Body of pancreas (tissue), 4 donors: ENCODE measurements at regions not wholly inside any gene's neighbourhood (a gene's known extent, or its start where the extent isn't known, plus 50 kb on each side); places are given as distances from the start of the nearest gene placed in this dataset.
"Not testable (repeated sequence)": the region's sequence is repeated elsewhere in the genome, so short reads cannot be mapped to it uniquely, and the experiment has no call there.

ENCODE experiments used
- ATAC-seq: fragments of 150-250 bp; one replicate; pipeline ENCODE4 v1.9.1; 2016
- DNase-seq, 4 donors: peaks; one replicate each; pipeline ENCODE4 v3.0.0-alpha.2; 2019
- H3K27ac ChIP-seq, 4 donors: fragments of 200-600 bp; sonication (generic); 1 replicate in 3 of 4; 2 replicates in 1 of 4; pipeline versions ENCODE4 v1.5.1 to v1.6.1; 2016 to 2019; ENCODE audit warnings: mild to moderate bottlenecking in 1 of 4, mixed read lengths in 1 of 4, moderate library complexity in 1 of 4
- H3K27me3 ChIP-seq, 2 donors: fragments of 200-600 bp; sonication (generic); one replicate each; pipeline ENCODE4 v1.6.0; 2016; ENCODE audit warnings: mild to moderate bottlenecking in 1 of 2
- H3K36me3 ChIP-seq, 2 donors: fragments of 200-600 bp; sonication (generic); replicated peaks in 1 of 2; 2 replicates each; pipeline ENCODE4 v1.5.1; 2016; ENCODE audit warnings: low read depth in 2 of 2; ENCODE audit not compliant: insufficient read depth in 1 of 2
- H3K4me1 ChIP-seq: fragments of 200-600 bp; sonication (generic); one replicate; pipeline ENCODE4 v1.6.0; 2016
- H3K4me3 ChIP-seq, 2 donors: fragments of 200-600 bp; sonication (generic); 1 replicate in 1 of 2; 2 replicates in 1 of 2; pipeline ENCODE4 v1.5.1; 2016 to 2019
- H3K9me3 ChIP-seq, 3 donors: fragments of 200-600 bp; sonication (generic); 1 replicate in 2 of 3; 2 replicates in 1 of 3; pipeline ENCODE4 v1.5.1; 2016
- POLR2A ChIP-seq, 3 donors: fragments of 450-650 bp; IDR thresholded peaks; one replicate each; pipeline ENCODE4 v1.6.1; 2016; ENCODE audit warnings: antibody characterized with exemption in 3 of 3, mild to moderate bottlenecking in 2 of 3
- WGBS, 2 donors: methylation state at CpG; one replicate each; pipeline ENCODE4 v1.1.5; 2017; 5-methylcytosine and 5-hydroxymethylcytosine counted together
- intact Hi-C: fragments of 100-400 bp; cut with DNase I; formaldehyde crosslinking; loops from one replicate; pipeline ENCODE4 v1.15.1; 2023
- TF ChIP-seq, protein P1 (sequence below), 7 experiments: fragments of 450-650 bp in 4 of 7; fragments of 200-600 bp in 3 of 7; sonication (generic) in 3 of 7; IDR thresholded peaks; one replicate each; pipeline ENCODE4 v1.5.1; 2016 to 2019; ENCODE audit warnings: antibody characterized with exemption in 7 of 7

DNA sequence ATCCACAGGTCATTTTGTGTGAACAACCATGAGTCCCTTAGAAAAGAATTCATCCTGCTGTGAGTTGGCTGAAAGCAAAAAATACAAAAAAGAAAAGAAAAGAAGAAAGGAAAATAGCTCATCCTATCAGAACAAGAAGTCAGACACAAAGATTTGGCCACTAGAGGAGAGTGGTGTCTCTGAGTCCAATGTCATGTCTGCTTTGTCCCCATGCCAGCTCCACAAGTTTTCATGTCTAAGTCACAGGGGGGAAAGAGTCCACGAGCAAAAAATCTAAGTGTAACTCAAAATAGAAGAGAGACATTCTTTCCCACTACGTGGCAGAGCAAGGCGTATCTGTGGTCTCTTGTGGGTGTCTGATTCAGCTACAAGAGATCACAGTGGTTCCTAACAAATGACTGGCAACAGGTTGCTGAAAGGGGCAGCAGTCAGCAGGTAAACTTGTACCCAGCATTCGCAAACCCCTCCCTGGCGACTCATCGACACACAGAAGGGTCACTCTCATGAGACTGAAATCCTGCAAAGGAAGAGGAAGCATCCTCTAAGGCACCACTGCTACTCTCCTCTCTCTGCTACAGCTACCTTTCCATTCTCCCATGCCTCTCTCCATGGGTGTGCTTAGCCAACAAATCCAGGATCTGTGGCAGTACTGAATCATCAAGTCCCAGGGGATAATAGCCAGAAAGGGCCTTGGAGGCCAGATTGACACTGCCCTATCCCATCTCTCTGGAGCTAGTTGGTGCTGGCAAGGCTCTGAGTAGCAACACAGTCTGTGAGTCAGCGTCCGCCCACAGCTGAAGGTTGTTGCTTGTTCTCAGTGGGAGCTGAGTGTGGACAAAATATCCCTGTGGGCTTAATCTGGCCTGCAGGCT lies 123.0 kb upstream of the SLC39A10 start:
- no peaks in the 10 kb centered on the region for H3K36me3 ChIP-seq
- intact Hi-C loops: no loop called here
- H3K4me3 ChIP-seq: no peak overlapping the region
- ATAC-seq (peak; percentile 45), DNase-seq (peak in 2 of 4 donors; percentile 32 to 56)
- H3K4me1 ChIP-seq: no peaks in the 10 kb centered on the region
- TF ChIP-seq POLR2A (IDR thresholded peaks at IDR 0.05): no peak
- TF ChIP-seq, protein P1, sequence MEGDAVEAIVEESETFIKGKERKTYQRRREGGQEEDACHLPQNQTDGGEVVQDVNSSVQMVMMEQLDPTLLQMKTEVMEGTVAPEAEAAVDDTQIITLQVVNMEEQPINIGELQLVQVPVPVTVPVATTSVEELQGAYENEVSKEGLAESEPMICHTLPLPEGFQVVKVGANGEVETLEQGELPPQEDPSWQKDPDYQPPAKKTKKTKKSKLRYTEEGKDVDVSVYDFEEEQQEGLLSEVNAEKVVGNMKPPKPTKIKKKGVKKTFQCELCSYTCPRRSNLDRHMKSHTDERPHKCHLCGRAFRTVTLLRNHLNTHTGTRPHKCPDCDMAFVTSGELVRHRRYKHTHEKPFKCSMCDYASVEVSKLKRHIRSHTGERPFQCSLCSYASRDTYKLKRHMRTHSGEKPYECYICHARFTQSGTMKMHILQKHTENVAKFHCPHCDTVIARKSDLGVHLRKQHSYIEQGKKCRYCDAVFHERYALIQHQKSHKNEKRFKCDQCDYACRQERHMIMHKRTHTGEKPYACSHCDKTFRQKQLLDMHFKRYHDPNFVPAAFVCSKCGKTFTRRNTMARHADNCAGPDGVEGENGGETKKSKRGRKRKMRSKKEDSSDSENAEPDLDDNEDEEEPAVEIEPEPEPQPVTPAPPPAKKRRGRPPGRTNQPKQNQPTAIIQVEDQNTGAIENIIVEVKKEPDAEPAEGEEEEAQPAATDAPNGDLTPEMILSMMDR (IDR thresholded peaks at IDR 0.05): no peak
- H3K27me3 ChIP-seq: no peaks in the 10 kb centered on the region
- WGBS, 2 donors: 60 to 64% methylated on average over 8 of the region's 8 CpGs
- no peaks in the 10 kb centered on the region for H3K9me3 ChIP-seq
- no peak overlapping the region for H3K27ac ChIP-seq

DNA sequence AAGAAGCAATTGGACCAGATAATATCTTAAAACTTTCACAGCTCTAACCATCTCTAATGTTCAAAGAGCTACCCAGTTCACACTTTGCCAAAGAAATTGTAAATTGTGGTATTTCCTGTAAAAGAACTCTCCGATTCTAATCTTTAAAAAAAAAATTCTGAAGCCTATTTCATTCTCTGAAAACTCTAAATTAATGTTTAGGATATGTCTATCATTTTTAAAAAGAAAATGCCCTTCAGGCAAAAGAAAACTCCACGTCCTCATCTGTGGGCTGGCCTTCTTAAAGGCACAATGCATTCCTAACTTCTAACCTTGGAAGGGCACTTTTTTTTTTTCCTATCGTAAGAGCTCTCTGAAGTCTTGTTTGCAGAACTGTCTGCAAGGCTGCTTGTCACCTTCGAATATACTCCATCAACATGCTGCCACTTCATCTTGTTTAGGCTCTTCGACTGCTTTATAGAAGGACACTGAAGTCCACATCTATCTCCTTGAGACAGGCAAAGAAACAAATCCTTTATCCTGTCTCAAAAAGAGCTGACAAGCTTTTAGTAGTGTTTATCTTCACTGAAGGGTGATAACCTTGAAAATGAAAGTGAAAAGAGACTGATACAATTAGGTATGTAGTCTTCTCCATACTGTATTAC lies 124.3 kb upstream of the SLC39A10 start:
- 11 to 21% methylated on average over 5 of the region's 5 CpGs for WGBS, 2 donors
- Histone ChIP-seq H3K36me3 (no peaks in the 10 kb centered on the region), H3K27ac (no peak overlapping the region), H3K9me3 (no peaks in the 10 kb centered on the region), H3K4me1 (no peaks in the 10 kb centered on the region), H3K27me3 (no peaks in the 10 kb centered on the region), H3K4me3 (no peak overlapping the region)
- DNase-seq (no peak), ATAC-seq (no peak)
- TF ChIP-seq, protein P1 (IDR thresholded peaks at IDR 0.05): no peak
- no peak for TF ChIP-seq POLR2A (IDR thresholded peaks at IDR 0.05)
- intact Hi-C loops: no loop called here

DNA sequence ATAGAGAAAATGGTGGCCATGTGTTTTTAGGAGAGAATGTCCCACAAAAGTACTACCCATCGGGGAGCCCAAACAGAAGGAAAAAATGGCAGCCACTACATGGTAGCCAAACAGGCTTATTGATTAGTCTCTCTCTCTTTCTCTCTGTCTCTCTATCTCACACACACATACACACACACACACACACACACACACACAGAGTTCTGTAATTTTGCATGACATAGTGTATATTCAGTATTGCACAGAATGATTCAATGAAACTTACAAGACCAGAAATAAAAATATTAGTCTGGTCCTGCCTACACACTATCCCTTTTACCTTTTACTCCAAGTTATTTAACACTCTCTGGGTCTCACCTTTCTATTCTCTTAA lies 124.8 kb upstream of the SLC39A10 start:
- intact Hi-C loops: no loop called here
- WGBS, 2 donors: 80 to 83% methylated on average over 1 of the region's 1 CpG
- no peak overlapping the region for H3K27ac ChIP-seq

DNA sequence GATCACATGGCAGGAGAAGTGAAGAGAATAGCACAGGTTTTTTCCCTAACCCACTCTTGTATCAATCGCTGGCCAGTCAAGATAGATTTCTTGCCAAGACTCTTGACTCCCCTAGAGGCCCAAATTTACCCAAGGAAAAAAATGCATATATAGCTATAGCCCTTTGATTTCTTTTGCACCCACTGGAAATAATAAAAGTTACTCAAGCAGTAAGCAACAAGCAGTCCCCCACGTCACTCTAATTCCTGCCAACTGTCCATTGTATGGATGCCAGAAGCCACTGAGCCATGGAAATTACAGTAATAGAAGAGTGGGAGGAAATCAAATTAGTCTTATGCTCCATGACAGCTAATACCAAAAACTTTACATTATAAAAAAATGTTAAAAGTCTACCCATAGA lies 125.3 kb upstream of the SLC39A10 start:
- DNase-seq: no peak
- no peaks in the 10 kb centered on the region for H3K9me3 ChIP-seq
- no peak for ATAC-seq
- intact Hi-C loops: no loop called here
- H3K27ac ChIP-seq: no peak overlapping the region
- no peaks in the 10 kb centered on the region for H3K36me3 ChIP-seq
- no peaks in the 10 kb centered on the region for H3K27me3 ChIP-seq
- H3K4me3 ChIP-seq: no peak overlapping the region
- H3K4me1 ChIP-seq: no peaks in the 10 kb centered on the region
- WGBS, 2 donors: 72 to 79% methylated on average over 2 of the region's 2 CpGs
- TF ChIP-seq, protein P1 (IDR thresholded peaks at IDR 0.05): no peak
- TF ChIP-seq POLR2A (IDR thresholded peaks at IDR 0.05): no peak

More for the DNA sequence above, 124.8 kb upstream of the SLC39A10 start:
- H3K4me1 ChIP-seq: no peaks in the 10 kb centered on the region
- no peaks in the 10 kb centered on the region for H3K36me3 ChIP-seq
- ATAC-seq: no peak
- TF ChIP-seq, protein P1 (IDR thresholded peaks at IDR 0.05): no peak
- no peak for TF ChIP-seq POLR2A (IDR thresholded peaks at IDR 0.05)
- DNase-seq: no peak
- no peak overlapping the region for H3K4me3 ChIP-seq
- H3K9me3 ChIP-seq: no peaks in the 10 kb centered on the region
- H3K27me3 ChIP-seq: no peaks in the 10 kb centered on the region

DNA sequence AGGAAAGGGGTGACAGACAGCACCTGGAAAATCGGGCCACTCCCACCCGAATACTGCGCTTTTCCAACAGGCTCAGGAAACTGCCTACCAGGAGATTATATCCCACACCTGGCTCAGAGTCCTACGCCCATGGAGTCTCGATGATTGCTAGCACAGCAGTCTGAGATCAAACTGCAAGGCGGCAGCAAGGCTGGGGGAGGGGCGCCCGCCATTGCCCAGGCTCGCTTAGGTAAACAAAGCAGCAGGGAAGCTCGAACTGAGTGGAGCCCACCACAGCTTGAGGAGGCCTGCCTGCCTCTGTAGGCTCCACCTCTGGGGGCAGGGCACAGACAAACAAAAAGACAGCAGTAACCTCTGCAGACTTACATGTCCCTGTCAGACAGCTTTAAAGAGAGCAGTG lies 133.8 kb upstream of the SLC39A10 start:
- intact Hi-C loops: not testable (repeated sequence)

More for the DNA sequence above, 133.8 kb upstream of the SLC39A10 start:
- not testable (repeated sequence) for ATAC-seq, H3K27ac ChIP-seq, H3K4me1 ChIP-seq, DNase-seq, H3K27me3 ChIP-seq, H3K4me3 ChIP-seq, H3K9me3 ChIP-seq, H3K36me3 ChIP-seq
- 83% methylated on average over 10 of the region's 10 CpGs for WGBS, 2 donors
